Epithelial cell of proximal tubule (primary cell): ENCODE measurements at regions not wholly inside any gene's neighbourhood (a gene's known extent, or its start where the extent isn't known, plus 50 kb on each side); places are given as distances from the start of the nearest gene placed in this dataset.

Source experiments
- DNase-seq: peaks from one replicate; pipeline ENCODE4 v3.0.0-alpha.2; 2011; ENCODE audit warnings: low read depth
- H3K4me3 ChIP-seq: 2 replicates; pipeline ENCODE4 v1.5.1; 2011; ENCODE audit warnings: low read depth, mild to moderate bottlenecking, low read length
- TF ChIP-seq, protein P1 (sequence below): conservative IDR thresholded peaks from 2 replicates; pipeline ENCODE4 v1.5.1; 2012; ENCODE audit warnings: low read depth, mild to moderate bottlenecking, low read length

DNA sequence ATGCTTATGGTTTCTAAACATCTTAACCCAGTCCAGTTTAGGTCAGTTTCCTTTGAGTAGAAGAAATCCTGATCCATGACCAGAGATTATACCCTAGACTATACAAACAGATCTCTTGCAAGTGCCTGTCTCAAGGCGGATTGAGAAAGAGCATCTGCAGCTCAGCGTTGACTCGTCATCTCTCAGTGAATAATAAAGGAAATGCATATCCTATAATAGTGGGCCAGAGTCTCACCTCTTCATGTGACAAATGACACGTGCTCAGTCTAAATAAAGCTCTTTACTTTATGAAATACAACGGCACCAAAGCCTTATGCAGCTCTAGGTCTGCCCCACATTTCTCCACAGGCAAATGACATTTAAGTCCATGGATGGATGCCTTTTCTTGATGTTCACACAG lies 179.4 kb upstream of the NR3C1 start:
- DNase-seq: no peak
- H3K4me3 ChIP-seq: no peak overlapping the region
- TF ChIP-seq, protein P1, sequence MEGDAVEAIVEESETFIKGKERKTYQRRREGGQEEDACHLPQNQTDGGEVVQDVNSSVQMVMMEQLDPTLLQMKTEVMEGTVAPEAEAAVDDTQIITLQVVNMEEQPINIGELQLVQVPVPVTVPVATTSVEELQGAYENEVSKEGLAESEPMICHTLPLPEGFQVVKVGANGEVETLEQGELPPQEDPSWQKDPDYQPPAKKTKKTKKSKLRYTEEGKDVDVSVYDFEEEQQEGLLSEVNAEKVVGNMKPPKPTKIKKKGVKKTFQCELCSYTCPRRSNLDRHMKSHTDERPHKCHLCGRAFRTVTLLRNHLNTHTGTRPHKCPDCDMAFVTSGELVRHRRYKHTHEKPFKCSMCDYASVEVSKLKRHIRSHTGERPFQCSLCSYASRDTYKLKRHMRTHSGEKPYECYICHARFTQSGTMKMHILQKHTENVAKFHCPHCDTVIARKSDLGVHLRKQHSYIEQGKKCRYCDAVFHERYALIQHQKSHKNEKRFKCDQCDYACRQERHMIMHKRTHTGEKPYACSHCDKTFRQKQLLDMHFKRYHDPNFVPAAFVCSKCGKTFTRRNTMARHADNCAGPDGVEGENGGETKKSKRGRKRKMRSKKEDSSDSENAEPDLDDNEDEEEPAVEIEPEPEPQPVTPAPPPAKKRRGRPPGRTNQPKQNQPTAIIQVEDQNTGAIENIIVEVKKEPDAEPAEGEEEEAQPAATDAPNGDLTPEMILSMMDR: no peak

DNA sequence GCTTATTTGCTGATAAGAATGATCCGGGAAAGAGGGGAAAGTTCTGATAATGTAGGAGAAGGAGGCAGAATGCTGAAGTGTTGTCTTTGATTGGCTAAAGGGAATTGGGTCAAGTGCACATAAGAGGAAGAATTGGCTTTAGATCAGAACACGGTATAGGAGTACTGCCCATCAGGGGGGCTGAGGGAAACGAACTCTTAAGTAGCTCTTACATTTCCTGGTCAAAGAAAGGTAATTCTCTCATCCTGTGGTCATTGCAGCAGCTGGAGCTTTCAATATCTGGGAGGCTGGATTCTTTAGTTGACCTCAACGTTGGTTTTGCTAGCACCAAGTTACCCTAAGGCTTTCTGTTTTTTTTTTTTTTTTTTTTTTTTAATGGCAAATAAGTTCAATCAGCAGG lies 178.7 kb upstream of the NR3C1 start:
- no peak for DNase-seq
- TF ChIP-seq, protein P1: no peak
- no peak overlapping the region for H3K4me3 ChIP-seq

DNA sequence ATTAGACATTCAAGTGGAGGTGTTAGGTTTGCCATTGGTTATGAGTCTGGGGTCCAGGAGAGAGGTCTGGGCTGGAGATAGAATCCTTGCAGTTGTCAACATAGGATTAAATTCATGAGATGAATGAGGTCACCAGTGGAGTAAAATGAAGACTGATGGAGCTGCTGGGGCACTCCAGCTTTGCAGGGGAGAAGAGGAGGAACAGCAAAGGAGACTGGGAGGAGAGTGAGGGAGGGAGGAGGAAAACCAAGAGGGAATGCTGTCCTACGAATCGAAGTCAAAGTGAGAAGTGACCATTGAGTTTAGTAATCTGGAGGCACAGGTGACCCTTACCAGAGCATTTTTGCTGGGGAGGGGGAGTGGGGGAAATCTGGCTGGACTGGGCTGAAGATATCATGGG lies 178.2 kb upstream of the NR3C1 start:
- H3K4me3 ChIP-seq: no peak overlapping the region
- TF ChIP-seq, protein P1: no peak
- no peak for DNase-seq

DNA sequence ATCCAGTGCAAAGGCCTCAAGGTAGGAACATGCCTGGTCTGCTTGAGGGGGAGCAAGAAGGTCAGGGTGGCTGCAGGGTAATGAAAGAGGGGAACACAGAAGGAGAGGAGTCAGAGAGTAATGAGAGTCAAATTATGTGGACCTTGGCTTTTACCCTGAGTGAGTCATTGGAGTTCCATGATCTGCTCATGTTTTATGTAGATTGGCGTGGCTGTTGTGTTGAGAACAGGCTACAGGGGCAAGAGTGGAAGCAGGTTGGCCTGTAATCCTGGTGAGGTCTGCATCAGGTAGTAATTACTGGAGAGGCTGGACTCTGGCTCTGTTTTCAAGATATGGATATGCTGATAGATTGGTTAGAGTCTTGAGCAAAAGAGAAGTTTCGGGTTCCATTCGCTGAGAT lies 177.7 kb upstream of the NR3C1 start:
- TF ChIP-seq, protein P1: no peak
- no peak overlapping the region for H3K4me3 ChIP-seq
- no peak for DNase-seq

DNA sequence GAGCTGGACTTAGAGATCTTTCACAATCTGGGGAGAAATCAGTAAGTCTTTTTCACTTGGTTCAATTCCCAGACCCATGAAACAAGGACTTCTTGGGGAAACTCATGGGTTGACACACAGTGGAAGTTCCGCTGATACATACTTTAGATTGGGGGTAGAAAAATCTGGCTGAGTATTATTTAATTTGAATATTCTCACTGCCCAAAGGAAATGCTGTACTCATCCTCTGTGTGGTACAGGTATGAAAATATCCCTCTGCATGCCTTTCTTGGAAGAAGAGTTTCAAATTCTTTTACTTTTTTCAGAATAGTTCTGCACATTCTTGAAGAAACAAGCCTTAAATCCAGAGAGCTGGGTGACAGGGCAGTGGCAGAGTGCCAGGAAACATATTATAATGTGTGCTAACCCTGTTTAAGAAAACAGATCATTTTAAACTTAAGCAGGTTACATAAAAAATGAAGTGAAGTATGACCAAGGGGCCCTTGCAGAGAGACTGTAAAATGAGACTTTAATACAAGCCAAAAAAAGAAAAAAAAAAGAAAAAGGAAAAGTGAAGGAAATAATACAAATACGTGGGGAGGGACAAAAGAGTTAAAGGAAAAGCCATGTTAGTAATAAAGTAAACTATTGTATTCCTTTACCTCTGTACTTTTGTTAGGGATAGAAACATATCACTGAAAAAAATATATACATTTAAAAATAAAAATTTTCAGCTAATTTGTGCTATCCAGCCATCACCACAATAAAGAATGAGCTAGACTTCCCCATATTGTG lies 173.4 kb upstream of the NR3C1 start:
- TF ChIP-seq, protein P1: no peak
- no peak overlapping the region for H3K4me3 ChIP-seq
- no peak for DNase-seq

DNA sequence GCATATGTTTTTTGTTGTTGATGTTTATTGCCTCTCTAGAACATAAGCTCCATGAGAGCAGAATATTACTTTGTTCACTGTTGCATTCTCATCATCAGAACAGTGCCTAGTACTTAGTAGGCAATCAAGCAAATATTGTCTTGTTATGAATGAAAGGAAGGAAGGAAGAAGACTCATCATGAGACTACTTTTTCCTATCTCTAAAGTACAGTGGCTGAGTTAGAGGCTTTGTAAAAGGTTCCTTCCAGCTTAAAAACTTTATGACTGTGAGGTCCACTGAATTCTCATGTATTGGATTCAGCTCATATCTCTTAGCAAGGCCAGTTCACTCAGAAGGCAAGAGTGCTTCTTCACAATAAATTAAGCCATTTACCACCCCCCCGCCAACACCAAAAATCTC lies 171.8 kb upstream of the NR3C1 start:
- TF ChIP-seq, protein P1: no peak
- H3K4me3 ChIP-seq: no peak overlapping the region
- no peak for DNase-seq

DNA sequence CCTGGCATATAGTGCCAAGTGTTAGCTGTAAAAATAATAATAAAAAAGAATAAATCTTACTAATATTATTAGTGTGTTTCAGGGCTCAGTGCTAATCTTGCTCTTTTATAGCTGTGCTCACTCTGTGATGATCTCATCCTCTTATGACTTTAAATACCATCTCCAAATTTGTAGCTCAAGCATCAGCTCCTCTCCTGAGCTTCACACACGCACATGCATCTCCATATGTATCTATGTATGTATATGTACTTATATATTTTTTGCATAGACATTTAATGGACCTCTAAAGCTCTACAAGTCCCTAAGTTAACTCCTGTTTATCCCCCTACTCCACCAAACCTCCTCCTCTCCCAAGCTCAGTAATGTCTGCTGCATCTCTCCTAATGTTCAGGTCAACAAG lies 170.8 kb upstream of the NR3C1 start:
- no peak for DNase-seq
- TF ChIP-seq, protein P1: no peak
- no peak overlapping the region for H3K4me3 ChIP-seq
